ENCODE measurements at regions not wholly inside any gene's neighbourhood (a gene's known extent, or its start where the extent isn't known, plus 50 kb on each side); places are given as distances from the start of the nearest gene placed in this dataset.
"Not testable (repeated sequence)": the region's sequence is repeated elsewhere in the genome, so short reads cannot be mapped to it uniquely, and the experiment has no call there.

- DNase-seq (ENCODE audit: insufficient read length, low spot score) (no peak), FAIRE-seq (no peak)
Observed at GRCh38 chr7:106504645-106505044, 156.3 kb downstream of the CCDC71L start.

GRCh38 chr7:106504207-106504606 lies 156.8 kb downstream of the CCDC71L start:
- no peak for FAIRE-seq
- no peak for DNase-seq (ENCODE audit: insufficient read length, low spot score)
- no peak for TF ChIP-seq CTCF (IDR thresholded peaks at IDR 0.05; ENCODE audit: insufficient read depth, missing control alignments)

More at GRCh38 chr7:106504645-106505044, 156.3 kb downstream of the CCDC71L start:
- TF ChIP-seq CTCF (IDR thresholded peaks at IDR 0.05; ENCODE audit: insufficient read depth, missing control alignments) = no peak

GRCh38 chr7:106503626-106504025 lies 157.3 kb downstream of the CCDC71L start:
- FAIRE-seq = no peak
- no peak for TF ChIP-seq CTCF (IDR thresholded peaks at IDR 0.05; ENCODE audit: insufficient read depth, missing control alignments)
- DNase-seq (ENCODE audit: insufficient read length, low spot score) = no peak

- no peak for FAIRE-seq
Observed at GRCh38 chr7:106501605-106502580, 159.1 kb downstream of the CCDC71L start.

GRCh38 chr7:106499897-106500296 lies 161.1 kb downstream of the CCDC71L start:
- DNase-seq (ENCODE audit: insufficient read length, low spot score) (no peak), FAIRE-seq (no peak)
- no peak for TF ChIP-seq CTCF (IDR thresholded peaks at IDR 0.05; ENCODE audit: insufficient read depth, missing control alignments)

More at GRCh38 chr7:106501605-106502580, 159.1 kb downstream of the CCDC71L start:
- no peak for TF ChIP-seq CTCF (IDR thresholded peaks at IDR 0.05; ENCODE audit: insufficient read depth, missing control alignments)
- DNase-seq (ENCODE audit: insufficient read length, low spot score) = no peak

GRCh38 chr7:106498005-106498404 lies 163.0 kb downstream of the CCDC71L start:
- not testable (repeated sequence) for DNase-seq (ENCODE audit: insufficient read length, low spot score); FAIRE-seq

- FAIRE-seq = no peak
- TF ChIP-seq CTCF (IDR thresholded peaks at IDR 0.05; ENCODE audit: insufficient read depth, missing control alignments) = no peak
- DNase-seq (ENCODE audit: insufficient read length, low spot score) = no peak
Observed at GRCh38 chr7:106493041-106493731, 167.8 kb downstream of the CCDC71L start.
